CD8-positive, alpha-beta memory T cell (primary cell): ENCODE measurements at regions not wholly inside any gene's neighbourhood (a gene's known extent, or its start where the extent isn't known, plus 50 kb on each side); places are given as distances from the start of the nearest gene placed in this dataset.

ENCODE experiments used
- CTCF ChIA-PET: fragments of 350-600 bp; sonication (Branson Sonifier 250); formaldehyde crosslinking; loops from one replicate; lab custom pipeline; 2021; ENCODE audit warnings: antibody characterized with exemption; lab: Charles Lee
- POLR2A ChIA-PET: fragments of 350-600 bp; sonication (Branson Sonifier 250); formaldehyde crosslinking; loops from one replicate; lab custom pipeline; 2021; ENCODE audit warnings: antibody characterized with exemption; lab: Charles Lee
- DNase-seq, 5 donors: peaks; one replicate each; pipeline versions ENCODE4 v3.0.0 to v3.0.0-alpha.2; 2020 to 2022; ENCODE audit warnings: mixed read lengths in 1 of 5
- H3K27ac ChIP-seq: one replicate; pipeline ENCODE4 v1.7.0; 2013; ENCODE audit warnings: low read depth, mild to moderate bottlenecking, low read length, moderate library complexity
- H3K27me3 ChIP-seq: 2 replicates; pipeline ENCODE4 v1.7.0; 2013; ENCODE audit warnings: low read length, mild to moderate bottlenecking; ENCODE audit not compliant: insufficient read depth, poor library complexity, severe bottlenecking
- H3K36me3 ChIP-seq: 2 replicates; pipeline ENCODE4 v1.7.0; 2013; ENCODE audit warnings: mild to moderate bottlenecking, low read length, moderate library complexity; ENCODE audit not compliant: insufficient read depth
- H3K4me1 ChIP-seq: 2 replicates; pipeline ENCODE4 v1.7.0; 2013; ENCODE audit warnings: mild to moderate bottlenecking, low read length, moderate library complexity; ENCODE audit not compliant: insufficient read depth
- H3K4me3 ChIP-seq: 2 replicates; pipeline ENCODE4 v1.7.0; 2013; ENCODE audit warnings: mild to moderate bottlenecking, low read length
- H3K9me3 ChIP-seq: 2 replicates; pipeline ENCODE4 v1.7.0; 2013; ENCODE audit warnings: mild to moderate bottlenecking, low read length
- H3K27ac Mint-ChIP-seq, 8 donors: one replicate each; pipeline ENCODE4 v1.8.0; 2020 to 2021; ENCODE audit warnings: mixed read lengths in 8 of 8, mild to moderate bottlenecking in 6 of 8, inconsistent platforms in 3 of 8, moderate library complexity in 3 of 8
- H3K27me3 Mint-ChIP-seq, 2 donors: one replicate each; pipeline ENCODE4 v1.8.0; 2020 to 2021; ENCODE audit warnings: mixed read lengths in 2 of 2, mild to moderate bottlenecking in 1 of 2, moderate library complexity in 1 of 2
- H3K36me3 Mint-ChIP-seq, 3 donors: one replicate each; pipeline ENCODE4 v1.8.0; 2020 to 2021; ENCODE audit warnings: mixed read lengths in 3 of 3, inconsistent platforms in 1 of 3, mild to moderate bottlenecking in 1 of 3
- H3K4me1 Mint-ChIP-seq, 3 donors: one replicate each; pipeline ENCODE4 v1.8.0; 2020 to 2021; ENCODE audit warnings: mixed read lengths in 3 of 3, inconsistent platforms in 1 of 3, mild to moderate bottlenecking in 1 of 3
- H3K4me3 Mint-ChIP-seq, 7 donors: one replicate each; pipeline ENCODE4 v1.8.0; 2020 to 2021; ENCODE audit warnings: mixed read lengths in 7 of 7, mild to moderate bottlenecking in 6 of 7, moderate library complexity in 4 of 7, inconsistent platforms in 2 of 7
- H3K9me3 Mint-ChIP-seq, 5 donors: one replicate each; pipeline ENCODE4 v1.8.0; 2020 to 2022; ENCODE audit warnings: mixed read lengths in 5 of 5, mild to moderate bottlenecking in 3 of 5, moderate library complexity in 2 of 5, inconsistent platforms in 1 of 5

- peak overlapping the region in 1 of 8 donors; percentile 24 for H3K27ac Mint-ChIP-seq
- DNase-seq: no peak
These were observed 115.5 kb upstream of the EDNRA start for GRCh38 chr4:147365396-147365795.

GRCh38 chr4:147366164-147366563 lies 114.7 kb upstream of the EDNRA start:
- Histone ChIP-seq H3K4me3 (no peak overlapping the region), H3K9me3 (no peaks in the 10 kb centered on the region), H3K36me3 (no peaks in the 10 kb centered on the region), H3K27me3 (no peaks in the 10 kb centered on the region), H3K27ac (no peak overlapping the region), H3K4me1 (no peaks in the 10 kb centered on the region)
- Mint-ChIP-seq H3K9me3 (peaks cover 0 to 2% (median 0%) of the 10 kb centered on the region in 5 donors), H3K36me3 (no peaks in the 10 kb centered on the region), H3K27ac (no peak overlapping the region), H3K4me3 (no peak overlapping the region), H3K4me1 (no peaks in the 10 kb centered on the region), H3K27me3 (no peaks in the 10 kb centered on the region)
- POLR2A ChIA-PET: no interaction called here
- no peak for DNase-seq
- CTCF ChIA-PET: no interaction called here

More at GRCh38 chr4:147365396-147365795, 115.5 kb upstream of the EDNRA start:
- Histone ChIP-seq H3K9me3 (no peaks in the 10 kb centered on the region), H3K27me3 (no peaks in the 10 kb centered on the region), H3K27ac (no peak overlapping the region), H3K36me3 (no peaks in the 10 kb centered on the region), H3K4me3 (no peak overlapping the region), H3K4me1 (no peaks in the 10 kb centered on the region)
- peaks cover 0 to 2% (median 0%) of the 10 kb centered on the region in 5 donors for H3K9me3 Mint-ChIP-seq
- ChIA-PET CTCF (no interaction called here), POLR2A (no interaction called here)
- H3K4me3 Mint-ChIP-seq: no peak overlapping the region
- H3K36me3 Mint-ChIP-seq: no peaks in the 10 kb centered on the region
- no peaks in the 10 kb centered on the region for H3K4me1 Mint-ChIP-seq
- H3K27me3 Mint-ChIP-seq: no peaks in the 10 kb centered on the region

GRCh38 chr4:147367891-147368290 lies 113.0 kb upstream of the EDNRA start:
- Histone ChIP-seq H3K27me3 (no peaks in the 10 kb centered on the region), H3K9me3 (no peaks in the 10 kb centered on the region), H3K4me1 (no peaks in the 10 kb centered on the region), H3K4me3 (no peak overlapping the region), H3K27ac (no peak overlapping the region), H3K36me3 (no peaks in the 10 kb centered on the region)
- Mint-ChIP-seq H3K4me3 (no peak overlapping the region), H3K9me3 (peaks cover 0 to 3% (median 1%) of the 10 kb centered on the region in 5 donors), H3K27ac (no peak overlapping the region), H3K36me3 (no peaks in the 10 kb centered on the region), H3K4me1 (no peaks in the 10 kb centered on the region), H3K27me3 (no peaks in the 10 kb centered on the region)
- DNase-seq: no peak
- CTCF ChIA-PET: no interaction called here
- POLR2A ChIA-PET: no interaction called here

- Histone ChIP-seq H3K27ac (no peak overlapping the region), H3K36me3 (no peaks in the 10 kb centered on the region), H3K4me1 (no peaks in the 10 kb centered on the region), H3K27me3 (no peaks in the 10 kb centered on the region), H3K4me3 (no peak overlapping the region), H3K9me3 (no peaks in the 10 kb centered on the region)
- peaks cover 0 to 3% (median 1%) of the 10 kb centered on the region in 5 donors for H3K9me3 Mint-ChIP-seq
- H3K36me3 Mint-ChIP-seq: no peaks in the 10 kb centered on the region
- POLR2A ChIA-PET: no interaction called here
- no peak overlapping the region for H3K4me3 Mint-ChIP-seq
- H3K27ac Mint-ChIP-seq: no peak overlapping the region
- CTCF ChIA-PET: no interaction called here
- no peaks in the 10 kb centered on the region for H3K27me3 Mint-ChIP-seq
- H3K4me1 Mint-ChIP-seq: no peaks in the 10 kb centered on the region
- no peak for DNase-seq
These were observed 111.9 kb upstream of the EDNRA start for GRCh38 chr4:147368948-147369347.

GRCh38 chr4:147370473-147370872 lies 110.4 kb upstream of the EDNRA start:
- H3K36me3 Mint-ChIP-seq: no peaks in the 10 kb centered on the region
- no peak overlapping the region for H3K27ac ChIP-seq
- no peak overlapping the region for H3K27ac Mint-ChIP-seq
- no peaks in the 10 kb centered on the region for H3K36me3 ChIP-seq
- H3K4me3 ChIP-seq: no peak overlapping the region
- no peaks in the 10 kb centered on the region for H3K4me1 ChIP-seq
- H3K27me3 ChIP-seq: no peaks in the 10 kb centered on the region
- no peaks in the 10 kb centered on the region for H3K27me3 Mint-ChIP-seq
- no peak for DNase-seq
- ChIA-PET POLR2A (no interaction called here), CTCF (interaction anchor here (1.5 kb wide), 1 partner anchor 22 kb away, joined by 3 read pairs; no protein-coding TSS in a partner anchor)
- H3K4me1 Mint-ChIP-seq: no peaks in the 10 kb centered on the region
- peaks cover 0 to 3% (median 1%) of the 10 kb centered on the region in 5 donors for H3K9me3 Mint-ChIP-seq
- H3K9me3 ChIP-seq: no peaks in the 10 kb centered on the region
- no peak overlapping the region for H3K4me3 Mint-ChIP-seq

GRCh38 chr4:147370881-147371280 lies 110.0 kb upstream of the EDNRA start:
- Histone ChIP-seq H3K9me3 (no peaks in the 10 kb centered on the region), H3K27ac (no peak overlapping the region), H3K4me1 (no peaks in the 10 kb centered on the region), H3K4me3 (no peak overlapping the region), H3K36me3 (no peaks in the 10 kb centered on the region), H3K27me3 (no peaks in the 10 kb centered on the region)
- Mint-ChIP-seq H3K9me3 (peaks cover 0 to 3% (median 1%) of the 10 kb centered on the region in 5 donors), H3K27ac (no peak overlapping the region), H3K4me3 (no peak overlapping the region), H3K4me1 (no peaks in the 10 kb centered on the region), H3K36me3 (no peaks in the 10 kb centered on the region), H3K27me3 (no peaks in the 10 kb centered on the region)
- ChIA-PET CTCF (interaction anchor here (1.5 kb wide), 1 partner anchor 22 kb away, joined by 3 read pairs; no protein-coding TSS in a partner anchor), POLR2A (no interaction called here)
- DNase-seq: no peak

- H3K4me3 Mint-ChIP-seq: no peak overlapping the region
- no peaks in the 10 kb centered on the region for H3K9me3 ChIP-seq
- no peak overlapping the region for H3K4me3 ChIP-seq
- H3K36me3 Mint-ChIP-seq: no peaks in the 10 kb centered on the region
- POLR2A ChIA-PET: no interaction called here
- no peaks in the 10 kb centered on the region for H3K4me1 Mint-ChIP-seq
- no peak overlapping the region for H3K27ac ChIP-seq
- CTCF ChIA-PET: interaction anchor here (1.5 kb wide), 1 partner anchor 21 kb away, joined by 3 read pairs; no protein-coding TSS in a partner anchor
- H3K27ac Mint-ChIP-seq: no peak overlapping the region
- H3K4me1 ChIP-seq: no peaks in the 10 kb centered on the region
- H3K36me3 ChIP-seq: no peaks in the 10 kb centered on the region
- DNase-seq: no peak
- peaks cover 0 to 3% (median 1%) of the 10 kb centered on the region in 5 donors for H3K9me3 Mint-ChIP-seq
- no peaks in the 10 kb centered on the region for H3K27me3 Mint-ChIP-seq
- no peaks in the 10 kb centered on the region for H3K27me3 ChIP-seq
These were observed 109.2 kb upstream of the EDNRA start for GRCh38 chr4:147371661-147372060.

GRCh38 chr4:147378780-147379179 lies 102.1 kb upstream of the EDNRA start:
- ChIA-PET CTCF (no interaction called here), POLR2A (no interaction called here)
- H3K27me3 Mint-ChIP-seq: no peaks in the 10 kb centered on the region
- Histone ChIP-seq H3K27ac (no peak overlapping the region), H3K36me3 (no peaks in the 10 kb centered on the region), H3K27me3 (no peaks in the 10 kb centered on the region), H3K9me3 (no peaks in the 10 kb centered on the region), H3K4me1 (no peaks in the 10 kb centered on the region), H3K4me3 (no peak overlapping the region)
- H3K36me3 Mint-ChIP-seq: no peaks in the 10 kb centered on the region
- peaks cover 0 to 13% (median 6%) of the 10 kb centered on the region in 5 donors for H3K9me3 Mint-ChIP-seq
- DNase-seq: no peak
- H3K4me3 Mint-ChIP-seq: no peak overlapping the region
- no peak overlapping the region for H3K27ac Mint-ChIP-seq
- H3K4me1 Mint-ChIP-seq: no peaks in the 10 kb centered on the region
